ENCODE measurements at regions not wholly inside any gene's neighbourhood (a gene's known extent, or its start where the extent isn't known, plus 50 kb on each side); places are given as distances from the start of the nearest gene placed in this dataset.
A peak's percentile ranks its signal among the peaks of the same experiment; 100 is the strongest.

DNA sequence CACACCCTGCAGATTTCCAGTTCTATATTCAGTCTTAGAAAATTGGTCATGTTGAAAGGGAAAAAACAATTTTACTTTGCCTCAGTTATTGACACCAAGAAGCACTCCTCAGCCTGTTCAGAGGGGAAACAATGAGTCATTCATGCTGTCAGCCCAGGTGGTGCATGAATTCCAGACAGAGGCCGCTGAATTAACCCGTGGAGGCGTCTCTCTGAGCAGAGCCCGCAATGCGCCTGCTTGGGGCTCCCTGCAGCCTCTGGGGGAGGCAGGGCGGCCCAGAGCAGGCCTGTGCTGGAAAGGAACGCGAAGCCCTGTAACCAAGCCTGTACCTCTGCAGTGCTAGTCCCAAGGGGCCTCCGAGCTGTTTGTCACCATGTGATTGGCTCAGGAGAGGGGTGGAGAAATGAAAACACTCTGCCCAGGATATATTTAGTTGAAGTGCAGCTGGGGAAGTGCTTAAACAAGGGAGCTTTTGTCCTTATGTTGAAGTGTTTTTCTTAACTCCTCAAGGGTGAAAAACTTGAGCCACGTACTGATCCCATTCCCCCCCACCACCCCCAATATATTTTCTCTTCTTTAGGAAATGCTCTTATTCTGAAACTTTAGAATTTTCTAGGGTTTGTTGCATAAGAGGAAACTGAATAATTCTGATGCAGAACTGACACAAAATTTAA is 68.3 kb upstream of the CHD2 start (continued):
- TF ChIP-seq THAP8 (CRISPR knock-in tag; IDR thresholded peaks at IDR 0.05; ENCODE audit: borderline replicate concordance) (no peak), ZBTB3 (CRISPR knock-in tag; IDR thresholded peaks at IDR 0.05; ENCODE audit: borderline replicate concordance, low read depth) (no peak; the same call in 1 of the 2 replicates), MIER2 (CRISPR knock-in tag; IDR thresholded peaks at IDR 0.05) (no peak), PCBP1 (IDR thresholded peaks at IDR 0.05; ENCODE audit: borderline replicate concordance, low read depth, low read length) (no peak), ZNF670 (CRISPR knock-in tag; IDR thresholded peaks at IDR 0.05; ENCODE audit: borderline replicate concordance) (no peak), YEATS2 (CRISPR knock-in tag; IDR thresholded peaks at IDR 0.05; ENCODE audit: borderline replicate concordance) (no peak; the same call in 1 of the 2 replicates), KMT2B (CRISPR knock-in tag; IDR thresholded peaks at IDR 0.05) (no peak; the same call in 1 of the 2 replicates), ZNF329 (CRISPR knock-in tag; IDR thresholded peaks at IDR 0.05; ENCODE audit: low read depth) (no peak), ZNF501 (CRISPR knock-in tag; IDR thresholded peaks at IDR 0.05) (peak; percentile 84), ZNF235 (CRISPR knock-in tag; IDR thresholded peaks at IDR 0.05; ENCODE audit: borderline replicate concordance) (no peak), ZNF720 (CRISPR knock-in tag; IDR thresholded peaks at IDR 0.05) (no peak), ZNF530 (CRISPR knock-in tag; IDR thresholded peaks at IDR 0.05; ENCODE audit: low read depth) (no peak), ZBTB20 (CRISPR knock-in tag; IDR thresholded peaks at IDR 0.05; ENCODE audit: borderline replicate concordance, low read depth) (peak; percentile 83; the same call in 1 of the 2 replicates), ZNF644 (CRISPR knock-in tag; IDR thresholded peaks at IDR 0.05; ENCODE audit: low read depth) (no peak), ATF7-NPFF (CRISPR knock-in tag; IDR thresholded peaks at IDR 0.05; ENCODE audit: low read depth) (no peak), PHF8 (CRISPR knock-in tag; IDR thresholded peaks at IDR 0.05) (peak; percentile 47), NR2F2 (IDR thresholded peaks at IDR 0.05; ENCODE audit: borderline replicate concordance, low read depth) (no peak; the same call in 1 of the 2 replicates), PRDM15 (CRISPR knock-in tag; IDR thresholded peaks at IDR 0.05) (peak; percentile 51; the same call in 1 of the 2 replicates), TAF1 (CRISPR knock-in tag; IDR thresholded peaks at IDR 0.05) (peak; percentile 86), RARA (CRISPR knock-in tag; IDR thresholded peaks at IDR 0.05) (peak; percentile 33; the same call in 1 of the 2 replicates), ZSCAN12 (CRISPR knock-in tag; IDR thresholded peaks at IDR 0.05) (no peak), GZF1 (CRISPR knock-in tag; IDR thresholded peaks at IDR 0.05) (no peak), DMAP1 (CRISPR knock-in tag; IDR thresholded peaks at IDR 0.05) (peak; percentile 76), CHD2 (IDR thresholded peaks at IDR 0.05; ENCODE audit: low read depth, low read length) (no peak), SALL1 (CRISPR knock-in tag; IDR thresholded peaks at IDR 0.05) (peak; percentile 94), ISL2 (CRISPR knock-in tag; IDR thresholded peaks at IDR 0.05) (peak; percentile 58), ZNF562 (CRISPR knock-in tag; IDR thresholded peaks at IDR 0.05; ENCODE audit: borderline replicate concordance) (no peak)
- TF ChIP-seq, protein P1, sequence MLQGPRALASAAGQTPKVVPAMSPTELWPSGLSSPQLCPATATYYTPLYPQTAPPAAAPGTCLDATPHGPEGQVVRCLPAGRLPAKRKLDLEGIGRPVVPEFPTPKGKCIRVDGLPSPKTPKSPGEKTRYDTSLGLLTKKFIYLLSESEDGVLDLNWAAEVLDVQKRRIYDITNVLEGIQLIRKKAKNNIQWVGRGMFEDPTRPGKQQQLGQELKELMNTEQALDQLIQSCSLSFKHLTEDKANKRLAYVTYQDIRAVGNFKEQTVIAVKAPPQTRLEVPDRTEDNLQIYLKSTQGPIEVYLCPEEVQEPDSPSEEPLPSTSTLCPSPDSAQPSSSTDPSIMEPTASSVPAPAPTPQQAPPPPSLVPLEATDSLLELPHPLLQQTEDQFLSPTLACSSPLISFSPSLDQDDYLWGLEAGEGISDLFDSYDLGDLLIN (CRISPR knock-in tag; IDR thresholded peaks at IDR 0.05; ENCODE audit: borderline replicate concordance), result 0 out of 2 replicates have a peak, but pooled peaks have one; percentile 56
